ENCODE measurements at regions not wholly inside any gene's neighbourhood (a gene's known extent, or its start where the extent isn't known, plus 50 kb on each side); places are given as distances from the start of the nearest gene placed in this dataset.

- no peak for TF ChIP-seq CTCF (IDR thresholded peaks at IDR 0.05; ENCODE audit: low read length)
- no peak for TF ChIP-seq EZH2 (optimal IDR thresholded peaks at IDR 0.05; ENCODE audit: low read depth, low read length)
- no peak for TF ChIP-seq EZH2phosphoT487 (IDR thresholded peaks at IDR 0.05; ENCODE audit: low read length)
Observed at GRCh38 chr21:38639571-38640354, 141.5 kb upstream of the ERG start.

All from MM.1S (cell line).